Activated naive CD4-positive, alpha-beta T cell treated with anti-CD3 and anti-CD28 coated beads, Interleukin-2, amount 50 U/mL, for 24 hours (primary cell): ENCODE measurements at regions not wholly inside any gene's neighbourhood (a gene's known extent, or its start where the extent isn't known, plus 50 kb on each side); places are given as distances from the start of the nearest gene placed in this dataset.

ENCODE experiments used
- H3K27ac Mint-ChIP-seq: one replicate; pipeline ENCODE4 v1.8.0; 2021; ENCODE audit warnings: mild to moderate bottlenecking, mixed read lengths
- H3K27me3 Mint-ChIP-seq: one replicate; pipeline ENCODE4 v1.8.0; 2021; ENCODE audit warnings: mixed read lengths
- H3K36me3 Mint-ChIP-seq: one replicate; pipeline ENCODE4 v1.8.0; 2021; ENCODE audit warnings: mixed read lengths
- H3K4me1 Mint-ChIP-seq: one replicate; pipeline ENCODE4 v1.8.0; 2021; ENCODE audit warnings: mixed read lengths
- H3K4me3 Mint-ChIP-seq: one replicate; pipeline ENCODE4 v1.8.0; 2021; ENCODE audit warnings: mild to moderate bottlenecking, mixed read lengths
- H3K9me3 Mint-ChIP-seq: one replicate; pipeline ENCODE4 v1.8.0; 2021; ENCODE audit warnings: mixed read lengths

DNA sequence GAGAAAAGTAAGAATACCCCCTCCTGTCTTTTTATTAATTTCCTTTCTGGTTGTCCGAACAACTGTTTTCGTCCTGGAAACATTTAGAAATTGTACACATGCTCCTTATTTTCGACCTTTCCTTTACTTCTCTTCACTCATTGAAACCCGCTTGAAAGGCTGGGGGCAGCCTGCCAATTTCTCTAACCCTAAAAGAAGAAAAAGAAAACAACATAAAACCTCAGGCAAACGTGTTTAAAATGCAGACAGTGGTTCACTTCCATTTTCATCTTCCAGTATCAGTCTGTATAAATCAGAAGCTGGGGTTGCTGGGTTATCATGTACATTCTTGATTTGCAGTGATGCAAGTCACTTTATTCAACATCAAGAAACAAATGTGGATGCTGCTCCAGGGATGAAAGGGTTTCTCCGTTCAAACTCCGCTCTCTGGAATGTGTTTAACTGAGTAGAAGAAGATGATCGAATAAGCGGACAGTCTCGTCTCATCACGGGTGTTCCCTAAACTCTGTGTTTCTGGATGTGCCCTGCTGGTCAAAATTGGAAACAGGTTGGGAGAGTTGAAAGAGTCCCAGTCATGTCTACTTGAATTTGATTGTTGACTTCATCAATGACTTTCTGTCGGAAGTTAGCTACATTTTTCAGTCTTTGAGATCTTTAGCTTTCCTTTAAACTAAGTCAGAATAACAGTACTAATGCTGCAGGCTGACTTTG is 1042.2 kb downstream of the BCL11B start:
- H3K9me3 Mint-ChIP-seq: peaks cover 8% of the 10 kb centered on the region
- H3K27me3 Mint-ChIP-seq: no peaks in the 10 kb centered on the region
- H3K27ac Mint-ChIP-seq: peak overlapping the region; percentile 99
- peak overlapping the region; percentile 90 for H3K4me3 Mint-ChIP-seq
- peaks cover 2% of the 10 kb centered on the region for H3K36me3 Mint-ChIP-seq
- peaks cover 90% of the 10 kb centered on the region for H3K4me1 Mint-ChIP-seq

DNA sequence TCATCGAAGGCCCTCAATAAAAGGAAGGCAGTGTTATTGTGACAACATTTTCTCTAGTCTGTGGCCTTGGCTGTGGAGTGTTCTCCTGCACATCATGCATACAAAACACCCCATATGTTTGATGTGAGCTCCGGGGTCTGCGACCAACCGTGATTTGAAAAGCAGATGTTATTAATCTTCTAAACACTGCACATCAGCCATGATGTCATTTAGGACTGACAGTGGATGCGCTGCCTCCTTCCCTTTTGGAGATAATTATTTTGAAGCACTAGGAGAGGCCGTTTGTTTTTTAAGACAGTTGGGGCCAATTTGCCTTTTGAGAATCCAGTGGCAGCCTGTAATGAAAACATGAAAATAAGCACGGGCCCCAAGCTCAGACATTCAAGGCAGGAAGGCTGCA is 1041.6 kb downstream of the BCL11B start:
- peak overlapping the region; percentile 99 for H3K27ac Mint-ChIP-seq
- peaks cover 8% of the 10 kb centered on the region for H3K9me3 Mint-ChIP-seq
- H3K4me3 Mint-ChIP-seq: peak overlapping the region; percentile 90
- H3K27me3 Mint-ChIP-seq: no peaks in the 10 kb centered on the region
- peaks cover 2% of the 10 kb centered on the region for H3K36me3 Mint-ChIP-seq
- H3K4me1 Mint-ChIP-seq: peaks cover 89% of the 10 kb centered on the region

DNA sequence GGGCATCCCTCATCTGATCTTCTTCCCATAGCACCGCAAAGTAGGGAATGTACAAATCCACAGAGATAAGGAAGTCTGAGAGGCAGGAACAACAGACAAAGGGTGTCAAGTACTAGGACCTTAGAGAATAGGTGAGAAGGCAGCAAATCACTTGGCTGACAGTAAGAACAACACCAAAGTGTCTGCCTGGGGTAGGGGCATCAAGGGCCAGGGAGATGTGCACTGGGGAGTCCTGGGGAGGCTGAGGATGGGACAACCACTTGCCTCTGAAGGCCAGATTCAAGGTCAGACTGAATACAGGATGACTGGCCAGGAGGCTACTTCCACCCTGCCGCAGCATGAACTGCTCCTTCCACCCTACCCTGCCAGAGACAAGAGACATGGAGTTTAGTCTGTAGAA is 1040.8 kb downstream of the BCL11B start:
- Mint-ChIP-seq H3K9me3 (peaks cover 8% of the 10 kb centered on the region), H3K4me1 (peaks cover 88% of the 10 kb centered on the region), H3K27me3 (no peaks in the 10 kb centered on the region), H3K27ac (peak overlapping the region; percentile 99), H3K4me3 (no peak overlapping the region), H3K36me3 (peaks cover 2% of the 10 kb centered on the region)

DNA sequence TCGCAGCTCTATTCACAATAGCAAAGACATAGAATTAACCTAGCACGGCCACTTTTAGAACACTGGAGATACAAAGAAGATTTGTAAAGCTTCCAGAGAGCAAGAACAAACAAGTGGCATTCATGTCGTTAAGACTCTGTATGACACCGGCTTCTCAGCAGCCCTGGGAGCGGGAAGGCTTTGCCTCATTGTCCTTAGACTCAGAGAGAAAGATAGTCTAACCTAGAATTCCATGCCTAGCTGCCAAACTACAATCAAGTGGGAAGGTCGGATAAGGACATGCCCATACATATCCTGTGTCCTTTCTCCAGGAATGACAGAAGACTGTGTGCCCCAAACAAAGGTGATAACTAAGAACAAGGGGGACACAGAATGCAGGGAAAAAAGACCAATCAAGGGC is 1038.3 kb downstream of the BCL11B start:
- H3K9me3 Mint-ChIP-seq: peaks cover 8% of the 10 kb centered on the region
- H3K4me1 Mint-ChIP-seq: peaks cover 83% of the 10 kb centered on the region
- peaks cover 2% of the 10 kb centered on the region for H3K36me3 Mint-ChIP-seq
- H3K4me3 Mint-ChIP-seq: no peak overlapping the region
- no peaks in the 10 kb centered on the region for H3K27me3 Mint-ChIP-seq
- H3K27ac Mint-ChIP-seq: peak overlapping the region; percentile 2

DNA sequence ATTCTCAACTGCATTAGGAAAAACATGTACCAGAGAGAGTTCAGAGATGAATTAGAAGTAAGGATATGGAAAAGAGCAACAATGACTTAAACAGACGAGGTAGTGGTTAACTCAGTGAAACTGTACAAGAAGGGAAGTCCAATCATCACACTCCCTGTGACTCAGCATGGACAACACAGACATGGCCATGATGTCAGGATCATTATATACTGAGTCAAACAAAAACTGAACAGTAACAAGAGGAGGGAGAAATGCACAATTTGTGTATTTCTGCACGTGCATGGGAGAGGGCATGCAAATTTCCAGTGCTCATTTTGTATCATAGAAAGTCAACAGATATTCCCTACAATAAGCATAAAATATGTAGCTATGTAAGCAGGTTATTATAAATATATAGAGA is 1037.8 kb downstream of the BCL11B start:
- Mint-ChIP-seq H3K4me1 (peaks cover 85% of the 10 kb centered on the region), H3K27ac (peak overlapping the region; percentile 56), H3K27me3 (no peaks in the 10 kb centered on the region), H3K36me3 (peaks cover 2% of the 10 kb centered on the region), H3K4me3 (no peak overlapping the region), H3K9me3 (peaks cover 8% of the 10 kb centered on the region)

GRCh38 chr14:98236314-98236713 is 1035.7 kb downstream of the BCL11B start:
- no peaks in the 10 kb centered on the region for H3K27me3 Mint-ChIP-seq
- H3K4me1 Mint-ChIP-seq: peaks cover 71% of the 10 kb centered on the region
- H3K36me3 Mint-ChIP-seq: peaks cover 2% of the 10 kb centered on the region
- peaks cover 8% of the 10 kb centered on the region for H3K9me3 Mint-ChIP-seq
- no peak overlapping the region for H3K27ac Mint-ChIP-seq
- peak overlapping the region; percentile 16 for H3K4me3 Mint-ChIP-seq

DNA sequence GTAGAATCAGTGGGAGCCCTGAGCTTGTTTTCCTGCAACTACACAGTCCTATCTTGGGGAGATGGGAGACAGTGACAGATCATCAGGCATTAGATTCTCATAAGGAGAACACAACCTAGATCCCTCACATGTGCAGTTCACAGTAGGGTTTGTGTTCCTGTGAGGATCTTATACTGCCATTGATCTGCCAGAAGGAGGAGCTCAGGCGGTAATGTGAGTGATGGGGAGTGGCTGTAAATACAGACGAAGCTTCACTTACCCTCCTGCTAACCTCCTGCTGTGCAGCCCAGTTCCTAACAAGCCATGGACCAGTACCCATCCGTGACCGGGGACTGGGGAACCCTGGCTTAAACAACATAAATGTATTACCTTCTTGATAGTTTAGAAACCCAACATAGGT is 1034.1 kb downstream of the BCL11B start:
- no peaks in the 10 kb centered on the region for H3K27me3 Mint-ChIP-seq
- no peak overlapping the region for H3K27ac Mint-ChIP-seq
- no peak overlapping the region for H3K4me3 Mint-ChIP-seq
- peaks cover 6% of the 10 kb centered on the region for H3K9me3 Mint-ChIP-seq
- H3K36me3 Mint-ChIP-seq: peaks cover 1% of the 10 kb centered on the region
- H3K4me1 Mint-ChIP-seq: peaks cover 65% of the 10 kb centered on the region

- no peaks in the 10 kb centered on the region for H3K27me3 Mint-ChIP-seq
- no peak overlapping the region for H3K27ac Mint-ChIP-seq
- peaks cover 50% of the 10 kb centered on the region for H3K4me1 Mint-ChIP-seq
- no peak overlapping the region for H3K4me3 Mint-ChIP-seq
- H3K9me3 Mint-ChIP-seq: no peaks in the 10 kb centered on the region
- H3K36me3 Mint-ChIP-seq: no peaks in the 10 kb centered on the region
These were observed 1031.6 kb downstream of the BCL11B start for GRCh38 chr14:98240376-98240775.

- peaks cover 36% of the 10 kb centered on the region for H3K4me1 Mint-ChIP-seq
These were observed 1029.1 kb downstream of the BCL11B start for GRCh38 chr14:98242903-98243302.

GRCh38 chr14:98243332-98243731 is 1028.7 kb downstream of the BCL11B start:
- no peaks in the 10 kb centered on the region for H3K36me3 Mint-ChIP-seq
- H3K9me3 Mint-ChIP-seq: no peaks in the 10 kb centered on the region
- H3K4me1 Mint-ChIP-seq: peaks cover 33% of the 10 kb centered on the region
- no peaks in the 10 kb centered on the region for H3K27me3 Mint-ChIP-seq
- H3K27ac Mint-ChIP-seq: no peak overlapping the region
- no peak overlapping the region for H3K4me3 Mint-ChIP-seq

More at GRCh38 chr14:98242903-98243302, 1029.1 kb downstream of the BCL11B start:
- H3K27ac Mint-ChIP-seq: no peak overlapping the region
- H3K27me3 Mint-ChIP-seq: no peaks in the 10 kb centered on the region
- no peaks in the 10 kb centered on the region for H3K36me3 Mint-ChIP-seq
- no peaks in the 10 kb centered on the region for H3K9me3 Mint-ChIP-seq
- H3K4me3 Mint-ChIP-seq: no peak overlapping the region

GRCh38 chr14:98244162-98244948 is 1027.6 kb downstream of the BCL11B start:
- H3K27me3 Mint-ChIP-seq: no peaks in the 10 kb centered on the region
- H3K27ac Mint-ChIP-seq: no peak overlapping the region
- no peak overlapping the region for H3K4me3 Mint-ChIP-seq
- no peaks in the 10 kb centered on the region for H3K9me3 Mint-ChIP-seq
- peaks cover 25% of the 10 kb centered on the region for H3K4me1 Mint-ChIP-seq
- no peaks in the 10 kb centered on the region for H3K36me3 Mint-ChIP-seq

GRCh38 chr14:98244966-98245569 is 1026.9 kb downstream of the BCL11B start:
- Mint-ChIP-seq H3K4me1 (peaks cover 24% of the 10 kb centered on the region), H3K36me3 (no peaks in the 10 kb centered on the region), H3K9me3 (no peaks in the 10 kb centered on the region), H3K27me3 (no peaks in the 10 kb centered on the region), H3K27ac (no peak overlapping the region), H3K4me3 (no peak overlapping the region)

- Mint-ChIP-seq H3K4me1 (peaks cover 22% of the 10 kb centered on the region), H3K27me3 (no peaks in the 10 kb centered on the region), H3K4me3 (no peak overlapping the region), H3K27ac (no peak overlapping the region), H3K36me3 (peaks cover 2% of the 10 kb centered on the region), H3K9me3 (no peaks in the 10 kb centered on the region)
These were observed 1022.9 kb downstream of the BCL11B start for GRCh38 chr14:98249057-98249456.

GRCh38 chr14:98249476-98249875 is 1022.5 kb downstream of the BCL11B start:
- no peak overlapping the region for H3K4me3 Mint-ChIP-seq
- H3K4me1 Mint-ChIP-seq: peaks cover 21% of the 10 kb centered on the region
- peaks cover 2% of the 10 kb centered on the region for H3K36me3 Mint-ChIP-seq
- no peak overlapping the region for H3K27ac Mint-ChIP-seq
- no peaks in the 10 kb centered on the region for H3K9me3 Mint-ChIP-seq
- H3K27me3 Mint-ChIP-seq: no peaks in the 10 kb centered on the region

DNA sequence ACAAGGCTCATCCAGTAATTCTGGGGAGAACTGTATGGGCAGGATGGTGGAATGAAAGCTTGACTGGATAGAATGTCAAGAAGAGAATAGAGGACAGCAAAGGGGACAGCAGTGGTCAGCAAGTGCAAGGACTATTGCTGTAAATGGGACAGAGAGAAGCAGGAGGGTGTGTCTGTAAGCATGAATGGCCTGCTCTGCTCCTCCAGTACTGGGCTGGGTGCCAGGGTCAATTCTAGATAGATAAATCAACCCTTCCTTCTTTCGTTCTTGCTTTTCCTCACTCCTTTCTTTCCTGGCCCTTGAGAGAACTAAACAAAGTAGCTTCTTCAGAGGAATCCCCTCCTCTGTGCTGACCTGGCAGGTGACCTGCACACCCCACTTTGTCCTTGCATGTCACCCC is 1019.2 kb downstream of the BCL11B start:
- no peaks in the 10 kb centered on the region for H3K9me3 Mint-ChIP-seq
- H3K4me3 Mint-ChIP-seq: no peak overlapping the region
- peaks cover 17% of the 10 kb centered on the region for H3K4me1 Mint-ChIP-seq
- H3K27ac Mint-ChIP-seq: no peak overlapping the region
- no peaks in the 10 kb centered on the region for H3K27me3 Mint-ChIP-seq
- peaks cover 2% of the 10 kb centered on the region for H3K36me3 Mint-ChIP-seq

- Mint-ChIP-seq H3K9me3 (peaks cover 6% of the 10 kb centered on the region), H3K36me3 (peaks cover 2% of the 10 kb centered on the region), H3K4me1 (peaks cover 13% of the 10 kb centered on the region), H3K4me3 (no peak overlapping the region), H3K27ac (no peak overlapping the region), H3K27me3 (no peaks in the 10 kb centered on the region)
These were observed 1012.1 kb downstream of the BCL11B start for GRCh38 chr14:98259881-98260280.
